ENCODE measurements at regions not wholly inside any gene's neighbourhood (a gene's known extent, or its start where the extent isn't known, plus 50 kb on each side); places are given as distances from the start of the nearest gene placed in this dataset.

- H3K4me1 ChIP-seq (ENCODE audit: insufficient read depth, low read length) = peaks cover 16% of the 10 kb centered on the region
- no peaks in the 10 kb centered on the region for H3K9me3 ChIP-seq (ENCODE audit: low read depth, low read length)
- H3K4me3 ChIP-seq (ENCODE audit: low read length) = no peak overlapping the region
- H3K27me3 ChIP-seq (ENCODE audit: insufficient read depth, low read length) = peaks cover 4% of the 10 kb centered on the region
Observed at GRCh38 chr13:50677258-50677657, 166.2 kb downstream of the DLEU7 start.

- Histone ChIP-seq H3K27me3 (ENCODE audit: insufficient read depth, low read length) (peaks cover 5% of the 10 kb centered on the region), H3K4me3 (ENCODE audit: low read length) (no peak overlapping the region), H3K4me1 (ENCODE audit: insufficient read depth, low read length) (peaks cover 16% of the 10 kb centered on the region), H3K9me3 (ENCODE audit: low read depth, low read length) (no peaks in the 10 kb centered on the region)
Observed at GRCh38 chr13:50677687-50678463, 165.6 kb downstream of the DLEU7 start.

- Histone ChIP-seq H3K4me3 (ENCODE audit: low read length) (no peak overlapping the region), H3K9me3 (ENCODE audit: low read depth, low read length) (no peaks in the 10 kb centered on the region), H3K27me3 (ENCODE audit: insufficient read depth, low read length) (peaks cover 5% of the 10 kb centered on the region), H3K4me1 (ENCODE audit: insufficient read depth, low read length) (peaks cover 19% of the 10 kb centered on the region)
Observed at GRCh38 chr13:50678464-50679162, 164.9 kb downstream of the DLEU7 start.

- peaks cover 27% of the 10 kb centered on the region for H3K4me1 ChIP-seq (ENCODE audit: insufficient read depth, low read length)
- no peaks in the 10 kb centered on the region for H3K9me3 ChIP-seq (ENCODE audit: low read depth, low read length)
- H3K4me3 ChIP-seq (ENCODE audit: low read length) = no peak overlapping the region
- H3K27me3 ChIP-seq (ENCODE audit: insufficient read depth, low read length) = peaks cover 5% of the 10 kb centered on the region
Observed at GRCh38 chr13:50679321-50679720, 164.2 kb downstream of the DLEU7 start.

- Histone ChIP-seq H3K9me3 (ENCODE audit: low read depth, low read length) (no peaks in the 10 kb centered on the region), H3K4me3 (ENCODE audit: low read length) (no peak overlapping the region), H3K4me1 (ENCODE audit: insufficient read depth, low read length) (peaks cover 19% of the 10 kb centered on the region), H3K27me3 (ENCODE audit: insufficient read depth, low read length) (peaks cover 5% of the 10 kb centered on the region)
Observed at GRCh38 chr13:50682002-50682401, 161.5 kb downstream of the DLEU7 start.

- peaks cover 5% of the 10 kb centered on the region for H3K27me3 ChIP-seq (ENCODE audit: insufficient read depth, low read length)
- no peak overlapping the region for H3K4me3 ChIP-seq (ENCODE audit: low read length)
- peaks cover 15% of the 10 kb centered on the region for H3K4me1 ChIP-seq (ENCODE audit: insufficient read depth, low read length)
Observed at GRCh38 chr13:50682966-50683365, 160.5 kb downstream of the DLEU7 start.

GRCh38 chr13:50684366-50684765, 159.1 kb downstream of the DLEU7 start:
- H3K9me3 ChIP-seq (ENCODE audit: low read depth, low read length) = no peaks in the 10 kb centered on the region

More at GRCh38 chr13:50682966-50683365, 160.5 kb downstream of the DLEU7 start:
- no peaks in the 10 kb centered on the region for H3K9me3 ChIP-seq (ENCODE audit: low read depth, low read length)

GRCh38 chr13:50685491-50685890, 158.0 kb downstream of the DLEU7 start:
- H3K4me3 ChIP-seq (ENCODE audit: low read length) = no peak overlapping the region
- H3K4me1 ChIP-seq (ENCODE audit: insufficient read depth, low read length) = peaks cover 15% of the 10 kb centered on the region
- peaks cover 7% of the 10 kb centered on the region for H3K27me3 ChIP-seq (ENCODE audit: insufficient read depth, low read length)
- H3K9me3 ChIP-seq (ENCODE audit: low read depth, low read length) = no peaks in the 10 kb centered on the region

More at GRCh38 chr13:50684366-50684765, 159.1 kb downstream of the DLEU7 start:
- peaks cover 7% of the 10 kb centered on the region for H3K27me3 ChIP-seq (ENCODE audit: insufficient read depth, low read length)
- peaks cover 15% of the 10 kb centered on the region for H3K4me1 ChIP-seq (ENCODE audit: insufficient read depth, low read length)
- H3K4me3 ChIP-seq (ENCODE audit: low read length) = no peak overlapping the region

GRCh38 chr13:50685956-50686355, 157.5 kb downstream of the DLEU7 start:
- Histone ChIP-seq H3K27me3 (ENCODE audit: insufficient read depth, low read length) (peaks cover 7% of the 10 kb centered on the region), H3K4me3 (ENCODE audit: low read length) (no peak overlapping the region), H3K4me1 (ENCODE audit: insufficient read depth, low read length) (peaks cover 15% of the 10 kb centered on the region), H3K9me3 (ENCODE audit: low read depth, low read length) (no peaks in the 10 kb centered on the region)

GRCh38 chr13:50686551-50686950, 156.9 kb downstream of the DLEU7 start:
- no peaks in the 10 kb centered on the region for H3K9me3 ChIP-seq (ENCODE audit: low read depth, low read length)
- peaks cover 15% of the 10 kb centered on the region for H3K4me1 ChIP-seq (ENCODE audit: insufficient read depth, low read length)
- H3K27me3 ChIP-seq (ENCODE audit: insufficient read depth, low read length) = peaks cover 7% of the 10 kb centered on the region
- no peak overlapping the region for H3K4me3 ChIP-seq (ENCODE audit: low read length)

- H3K27me3 ChIP-seq (ENCODE audit: insufficient read depth, low read length) = peaks cover 2% of the 10 kb centered on the region
- H3K4me3 ChIP-seq (ENCODE audit: low read length) = no peak overlapping the region
- H3K4me1 ChIP-seq (ENCODE audit: insufficient read depth, low read length) = peaks cover 15% of the 10 kb centered on the region
- H3K9me3 ChIP-seq (ENCODE audit: low read depth, low read length) = no peaks in the 10 kb centered on the region
Observed at GRCh38 chr13:50687545-50687944, 155.9 kb downstream of the DLEU7 start.

GRCh38 chr13:50690006-50690405, 153.5 kb downstream of the DLEU7 start:
- Histone ChIP-seq H3K9me3 (ENCODE audit: low read depth, low read length) (no peaks in the 10 kb centered on the region), H3K4me3 (ENCODE audit: low read length) (no peak overlapping the region), H3K27me3 (ENCODE audit: insufficient read depth, low read length) (peaks cover 2% of the 10 kb centered on the region), H3K4me1 (ENCODE audit: insufficient read depth, low read length) (no peaks in the 10 kb centered on the region)

- H3K27me3 ChIP-seq (ENCODE audit: insufficient read depth, low read length) = peaks cover 2% of the 10 kb centered on the region
- no peak overlapping the region for H3K4me3 ChIP-seq (ENCODE audit: low read length)
Observed at GRCh38 chr13:50691176-50691680, 152.3 kb downstream of the DLEU7 start.

GRCh38 chr13:50691681-50692263, 151.7 kb downstream of the DLEU7 start:
- no peak overlapping the region for H3K4me3 ChIP-seq (ENCODE audit: low read length)
- no peaks in the 10 kb centered on the region for H3K4me1 ChIP-seq (ENCODE audit: insufficient read depth, low read length)

More at GRCh38 chr13:50691176-50691680, 152.3 kb downstream of the DLEU7 start:
- Histone ChIP-seq H3K9me3 (ENCODE audit: low read depth, low read length) (no peaks in the 10 kb centered on the region), H3K4me1 (ENCODE audit: insufficient read depth, low read length) (no peaks in the 10 kb centered on the region)

GRCh38 chr13:50692396-50692915, 151.0 kb downstream of the DLEU7 start:
- Histone ChIP-seq H3K27me3 (ENCODE audit: insufficient read depth, low read length) (peaks cover 2% of the 10 kb centered on the region), H3K9me3 (ENCODE audit: low read depth, low read length) (no peaks in the 10 kb centered on the region), H3K4me1 (ENCODE audit: insufficient read depth, low read length) (no peaks in the 10 kb centered on the region), H3K4me3 (ENCODE audit: low read length) (no peak overlapping the region)

More at GRCh38 chr13:50691681-50692263, 151.7 kb downstream of the DLEU7 start:
- Histone ChIP-seq H3K27me3 (ENCODE audit: insufficient read depth, low read length) (peaks cover 2% of the 10 kb centered on the region), H3K9me3 (ENCODE audit: low read depth, low read length) (no peaks in the 10 kb centered on the region)

Measured in mononuclear cell (primary cell).